H1 (cell line): ENCODE measurements at regions not wholly inside any gene's neighbourhood (a gene's known extent, or its start where the extent isn't known, plus 50 kb on each side); places are given as distances from the start of the nearest gene placed in this dataset.

ENCODE experiments used
- CTCF ChIA-PET: fragments of 300-600 bp; sonication (Branson Sonifier 250); formaldehyde crosslinking; loops from one replicate; lab custom pipeline; 2021; ENCODE audit not compliant: partially characterized antibody; lab: Charles Lee
- POLR2A ChIA-PET: fragments of 300-600 bp; sonication (Branson Sonifier 250); formaldehyde crosslinking; loops from one replicate; lab custom pipeline; 2021; ENCODE audit warnings: inconsistent platforms; ENCODE audit not compliant: partially characterized antibody; lab: Charles Lee
- DNase-seq, 2 experiments: peaks; one replicate each; pipeline versions ENCODE4 v3.0.0 to v3.0.0-alpha.2; 2010 to 2022; ENCODE audit warnings: low spot score in 2 of 2, low read depth in 1 of 2, mixed read lengths in 1 of 2
- FAIRE-seq: peaks from 2 replicates; lab custom pipeline; 2011; peaks lifted over from hg19 to GRCh38; lab: Jason Lieb, UNC
- H2AFZ ChIP-seq: 2 replicates; pipeline ENCODE4 v1.8.1; 2012; ENCODE audit warnings: low read length, inconsistent platforms
- H2AK5ac ChIP-seq: 2 replicates; pipeline ENCODE4 v1.6.1; 2013; ENCODE audit warnings: low read depth, low read length
- H2BK120ac ChIP-seq: replicated peaks from 2 replicates; pipeline ENCODE3; 2013; ENCODE audit warnings: low read depth, low read length, inconsistent platforms
- H2BK12ac ChIP-seq: 2 replicates; pipeline ENCODE4 v1.6.1; 2013; ENCODE audit warnings: low read depth, low read length
- H2BK15ac ChIP-seq: 2 replicates; pipeline ENCODE4 v1.6.1; 2013; ENCODE audit warnings: low read length
- H2BK20ac ChIP-seq: 2 replicates; pipeline ENCODE4 v1.6.1; 2013; ENCODE audit warnings: low read length
- H2BK5ac ChIP-seq: 2 replicates; pipeline ENCODE4 v1.6.1; 2013; ENCODE audit warnings: low read depth, low read length
- H3K14ac ChIP-seq: 2 replicates; pipeline ENCODE4 v1.6.1; 2013; ENCODE audit warnings: inconsistent platforms; ENCODE audit not compliant: insufficient read length
- H3K18ac ChIP-seq: 2 replicates; pipeline ENCODE4 v1.6.1; 2013; ENCODE audit warnings: low read length; ENCODE audit errors: extremely low read depth
- H3K23ac ChIP-seq: 2 replicates; pipeline ENCODE4 v1.6.1; 2013; ENCODE audit warnings: inconsistent platforms; ENCODE audit not compliant: insufficient read length
- H3K23me2 ChIP-seq: 2 replicates; pipeline ENCODE4 v1.6.1; 2013; ENCODE audit warnings: low read depth, low read length
- H3K27ac ChIP-seq: 2 replicates; pipeline ENCODE4 v1.6.1; 2011; ENCODE audit warnings: low read depth, low read length, inconsistent platforms
- H3K27me3 ChIP-seq, 4 experiments: replicated peaks in 1 of 4; 1 replicate in 1 of 4; 2 replicates in 3 of 4; pipeline versions ENCODE4 v1.6.1 to v1.8.1; 2011 to 2013; ENCODE audit warnings: low read length in 3 of 4, mild to moderate bottlenecking in 3 of 4, inconsistent platforms in 2 of 4, mixed read lengths in 2 of 4, moderate library complexity in 1 of 4; ENCODE audit not compliant: control insufficient read depth in 3 of 4, insufficient read depth in 3 of 4; ENCODE audit errors: extremely low read depth in 1 of 4
- H3K36me3 ChIP-seq, 4 experiments: 2 replicates each; pipeline versions ENCODE4 v1.6.1 to v1.8.1; 2011 to 2013; ENCODE audit warnings: mild to moderate bottlenecking in 4 of 4, low read length in 3 of 4, moderate library complexity in 2 of 4, control low read depth in 1 of 4, inconsistent platforms in 1 of 4; ENCODE audit not compliant: insufficient read depth in 4 of 4, control insufficient read depth in 2 of 4
- H3K4ac ChIP-seq: replicated peaks from 2 replicates; pipeline ENCODE3; 2013; ENCODE audit warnings: low read length, low read depth, mixed read lengths, inconsistent platforms; ENCODE audit not compliant: insufficient read length
- H3K4me1 ChIP-seq, 4 experiments: replicated peaks in 1 of 4; 1 replicate in 1 of 4; 2 replicates in 3 of 4; pipeline versions ENCODE4 v1.6.1 to v1.8.1; 2011 to 2013; ENCODE audit warnings: low read length in 3 of 4, inconsistent platforms in 2 of 4, mixed read lengths in 1 of 4; ENCODE audit not compliant: insufficient read depth in 4 of 4, control insufficient read depth in 3 of 4
- H3K4me2 ChIP-seq, 2 experiments: 2 replicates each; pipeline versions ENCODE4 v1.6.1 to v1.8.1; 2011 to 2013; ENCODE audit warnings: low read depth in 2 of 2, low read length in 2 of 2, control low read depth in 1 of 2, inconsistent platforms in 1 of 2, mild to moderate bottlenecking in 1 of 2; ENCODE audit not compliant: insufficient read depth in 1 of 2
- H3K4me3 ChIP-seq, 4 experiments: fragments of 200-600, 300-600 bp in 1 of 4; sonication (generic), shearing (Covaris generic), sonication (Bioruptor Twin) in 1 of 4; 2 replicates each; pipeline versions ENCODE4 v1.5.1 to v1.8.1; 2011 to 2016; ENCODE audit warnings: low read length in 4 of 4, low read depth in 3 of 4, control low read depth in 2 of 4, inconsistent platforms in 2 of 4, mild to moderate bottlenecking in 2 of 4, mixed read lengths in 1 of 4, moderate library complexity in 1 of 4; ENCODE audit not compliant: insufficient read depth in 2 of 4; ENCODE audit errors: extremely low read depth in 1 of 4
- H3K56ac ChIP-seq: replicated peaks from 2 replicates; pipeline ENCODE3; 2013; ENCODE audit warnings: low read depth, mild to moderate bottlenecking, mixed read lengths, low read length, inconsistent platforms; ENCODE audit not compliant: insufficient read length
- H3K79me1 ChIP-seq: 2 replicates; pipeline ENCODE4 v1.6.1; 2013; ENCODE audit warnings: low read depth, low read length, control low read depth
- H3K79me2 ChIP-seq, 2 experiments: 2 replicates each; pipeline versions ENCODE4 v1.6.1 to v1.8.1; 2012 to 2013; ENCODE audit warnings: low read length in 2 of 2, mild to moderate bottlenecking in 2 of 2, inconsistent platforms in 1 of 2; ENCODE audit not compliant: insufficient read depth in 2 of 2, control insufficient read depth in 1 of 2
- H3K9ac ChIP-seq, 4 experiments: replicated peaks in 1 of 4; 1 replicate in 1 of 4; 2 replicates in 3 of 4; pipeline versions ENCODE4 v1.6.1 to v1.8.1; 2011 to 2013; ENCODE audit warnings: low read depth in 3 of 4, low read length in 3 of 4, control low read depth in 2 of 4, mild to moderate bottlenecking in 2 of 4, moderate library complexity in 2 of 4, inconsistent platforms in 1 of 4; ENCODE audit errors: extremely low read depth in 1 of 4
- H3K9me3 ChIP-seq, 2 experiments: 2 replicates each; pipeline versions ENCODE4 v1.6.1 to v1.8.1; 2012 to 2013; ENCODE audit warnings: mild to moderate bottlenecking in 2 of 2, moderate library complexity in 2 of 2, control low read depth in 1 of 2, inconsistent platforms in 1 of 2, low read depth in 1 of 2, low read length in 1 of 2, mixed read lengths in 1 of 2; ENCODE audit not compliant: insufficient read depth in 2 of 2
- H4K20me1 ChIP-seq, 2 experiments: replicated peaks in 1 of 2; 2 replicates each; pipeline versions ENCODE3 to v1.8.1; 2011 to 2013; ENCODE audit warnings: inconsistent platforms in 2 of 2, low read length in 2 of 2, mild to moderate bottlenecking in 1 of 2; ENCODE audit not compliant: insufficient read depth in 2 of 2, control insufficient read depth in 1 of 2
- H4K5ac ChIP-seq: 2 replicates; pipeline ENCODE4 v1.6.1; 2013; ENCODE audit warnings: low read length, low read depth, mixed read lengths, inconsistent platforms; ENCODE audit not compliant: insufficient read length
- H4K8ac ChIP-seq: 2 replicates; pipeline ENCODE4 v1.8.0; 2013; ENCODE audit warnings: mild to moderate bottlenecking, moderate library complexity, low read length, inconsistent platforms; ENCODE audit not compliant: insufficient read depth; ENCODE audit errors: extremely low read depth
- H4K91ac ChIP-seq: replicated peaks from 2 replicates; pipeline ENCODE3; 2013; ENCODE audit warnings: low read length, mixed read lengths, inconsistent platforms; ENCODE audit not compliant: insufficient read length
- JUN ChIP-seq: IDR thresholded peaks from 2 replicates; pipeline ENCODE4 v1.6.1; 2011; ENCODE audit warnings: low read depth, mild to moderate bottlenecking, improper control_type of control experiment, low read length
- NRF1 ChIP-seq: IDR thresholded peaks from 2 replicates; pipeline ENCODE4 v1.6.1; 2011; ENCODE audit warnings: mild to moderate bottlenecking, low read depth, low read length, improper control_type of control experiment
- WGBS, 2 experiments: shearing (Covaris generic) in 1 of 2; methylation state at CpG; one replicate each; pipeline versions ENCODE4 v1.1.6 to v1.1.7; 2013 to 2015; ENCODE audit warnings: low lambda C conversion rate in 2 of 2, mixed read lengths in 2 of 2, inconsistent platforms in 1 of 2, low coverage in 1 of 2, missing lambda C conversion rate in 1 of 2; ENCODE audit not compliant: insufficient replicate concordance in 2 of 2, insufficient coverage in 1 of 2, insufficient read length in 1 of 2; ENCODE audit errors: extremely low coverage in 1 of 2, missing lambda C conversion rate in 1 of 2; 5-methylcytosine and 5-hydroxymethylcytosine counted together
- TF ChIP-seq, protein P1 (sequence below), 3 experiments: IDR thresholded peaks; 1 replicate in 2 of 3; 2 replicates in 1 of 3; pipeline versions ENCODE4 v1.5.1 to v1.6.1; 2011; ENCODE audit warnings: low read length in 3 of 3, mild to moderate bottlenecking in 3 of 3, inconsistent platforms in 2 of 3, low read depth in 1 of 3, moderate library complexity in 1 of 3; ENCODE audit not compliant: insufficient read depth in 1 of 3; ENCODE audit errors: control extremely low read depth in 1 of 3

DNA sequence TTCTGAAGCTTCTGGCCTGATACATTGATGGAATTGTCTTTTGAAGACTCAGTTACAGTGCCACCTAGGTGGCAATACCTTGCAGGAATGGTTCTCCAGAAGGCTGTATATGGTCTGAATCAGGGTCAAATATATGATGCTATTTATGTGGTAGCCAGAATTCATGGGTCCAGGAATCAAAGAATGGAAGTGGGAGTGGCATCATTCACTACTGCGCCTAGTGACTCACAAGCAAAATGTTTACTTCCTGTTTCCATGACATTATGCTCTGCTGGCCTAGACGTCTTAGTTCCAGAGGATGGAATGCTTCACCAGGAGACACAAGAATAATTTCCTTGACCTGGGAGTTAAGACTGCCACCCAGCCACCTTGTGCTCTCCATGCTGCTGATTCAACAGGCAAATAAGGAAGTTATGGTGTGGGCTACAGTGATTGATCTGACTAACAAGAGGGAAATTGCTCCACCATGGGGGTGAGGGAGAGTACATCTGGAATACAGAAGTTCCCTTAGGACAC lies 491.8 kb downstream of the ETS1 start:
- H3K27me3 ChIP-seq, result no peaks in the 10 kb centered on the region
- TF ChIP-seq, protein P1, sequence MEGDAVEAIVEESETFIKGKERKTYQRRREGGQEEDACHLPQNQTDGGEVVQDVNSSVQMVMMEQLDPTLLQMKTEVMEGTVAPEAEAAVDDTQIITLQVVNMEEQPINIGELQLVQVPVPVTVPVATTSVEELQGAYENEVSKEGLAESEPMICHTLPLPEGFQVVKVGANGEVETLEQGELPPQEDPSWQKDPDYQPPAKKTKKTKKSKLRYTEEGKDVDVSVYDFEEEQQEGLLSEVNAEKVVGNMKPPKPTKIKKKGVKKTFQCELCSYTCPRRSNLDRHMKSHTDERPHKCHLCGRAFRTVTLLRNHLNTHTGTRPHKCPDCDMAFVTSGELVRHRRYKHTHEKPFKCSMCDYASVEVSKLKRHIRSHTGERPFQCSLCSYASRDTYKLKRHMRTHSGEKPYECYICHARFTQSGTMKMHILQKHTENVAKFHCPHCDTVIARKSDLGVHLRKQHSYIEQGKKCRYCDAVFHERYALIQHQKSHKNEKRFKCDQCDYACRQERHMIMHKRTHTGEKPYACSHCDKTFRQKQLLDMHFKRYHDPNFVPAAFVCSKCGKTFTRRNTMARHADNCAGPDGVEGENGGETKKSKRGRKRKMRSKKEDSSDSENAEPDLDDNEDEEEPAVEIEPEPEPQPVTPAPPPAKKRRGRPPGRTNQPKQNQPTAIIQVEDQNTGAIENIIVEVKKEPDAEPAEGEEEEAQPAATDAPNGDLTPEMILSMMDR (IDR thresholded peaks at IDR 0.05; ENCODE audit: control extremely low read depth in 1 of 3, insufficient read depth in 1 of 3, low read depth in 1 of 3, low read length in 3 of 3), result peak in 1 of 3 experiments; percentile 17; a peak in 1 of 4 replicates
- TF ChIP-seq NRF1, result no peak
- TF ChIP-seq JUN, result no peak
- no peak overlapping the region for H4K91ac ChIP-seq
- H4K8ac ChIP-seq, result no peak overlapping the region
- no peaks in the 10 kb centered on the region for H3K79me1 ChIP-seq
- no peak overlapping the region for H3K4me3 ChIP-seq
- no peaks in the 10 kb centered on the region for H3K9me3 ChIP-seq
- POLR2A ChIA-PET, result no interaction called here
- H3K27ac ChIP-seq, result no peak overlapping the region
- H3K79me2 ChIP-seq, result no peaks in the 10 kb centered on the region
- H4K5ac ChIP-seq, result no peak overlapping the region
- no peak overlapping the region for H3K23ac ChIP-seq
- H3K36me3 ChIP-seq, result no peaks in the 10 kb centered on the region
- H2BK12ac ChIP-seq, result no peak overlapping the region
- H3K23me2 ChIP-seq, result no peaks in the 10 kb centered on the region
- 91% methylated on average over 2 of the region's 2 CpGs; no CpG with 5 or more reads in 1 of the 2 experiments for WGBS, 2 experiments
- H3K4me1 ChIP-seq, result peaks cover 0 to 2% (median 0%) of the 10 kb centered on the region in 4 experiments; a peak in 2 of 7 replicates
- no peak overlapping the region for H3K4me2 ChIP-seq
- FAIRE-seq, result no peak
- no peak overlapping the region for H3K18ac ChIP-seq
- H3K14ac ChIP-seq, result no peak overlapping the region
- no peak overlapping the region for H2BK5ac ChIP-seq
- no peak overlapping the region for H2AK5ac ChIP-seq
- DNase-seq, result no peak
- H3K56ac ChIP-seq, result no peak overlapping the region
- H4K20me1 ChIP-seq, result no peaks in the 10 kb centered on the region
- H2BK15ac ChIP-seq, result no peak overlapping the region
- CTCF ChIA-PET, result interaction anchor here (0.6 to 1.4 kb wide), 2 partner anchors 9 to 62 kb away, joined by 3 to 7 read pairs; no protein-coding TSS in a partner anchor
- H3K9ac ChIP-seq, result no peak overlapping the region
- no peak overlapping the region for H2BK120ac ChIP-seq
- no peak overlapping the region for H2BK20ac ChIP-seq
- no peak overlapping the region for H2AFZ ChIP-seq
- no peak overlapping the region for H3K4ac ChIP-seq
